ENCODE measurements at regions not wholly inside any gene's neighbourhood (a gene's known extent, or its start where the extent isn't known, plus 50 kb on each side); places are given as distances from the start of the nearest gene placed in this dataset.
"Not testable (repeated sequence)": the region's sequence is repeated elsewhere in the genome, so short reads cannot be mapped to it uniquely, and the experiment has no call there.

- Mint-ChIP-seq H3K4me3 (no peak overlapping the region), H3K27me3 (no peaks in the 10 kb centered on the region), H3K4me1 (no peaks in the 10 kb centered on the region), H3K9me3 (no peaks in the 10 kb centered on the region), H3K27ac (no peak overlapping the region)
- ATAC-seq (no peak), DNase-seq (no peak)
Observed at GRCh38 chr18:14964406-14964805, 216.4 kb downstream of the ANKRD30B start.

GRCh38 chr18:14964976-14965375 is 217.0 kb downstream of the ANKRD30B start:
- DNase-seq, H3K4me1 Mint-ChIP-seq, H3K4me3 Mint-ChIP-seq, H3K9me3 Mint-ChIP-seq, H3K27me3 Mint-ChIP-seq, H3K27ac Mint-ChIP-seq, ATAC-seq: not testable (repeated sequence)

GRCh38 chr18:14965553-14965952 is 217.6 kb downstream of the ANKRD30B start:
- DNase-seq (no peak), ATAC-seq (no peak)
- no peaks in the 10 kb centered on the region for H3K27me3 Mint-ChIP-seq
- no peak overlapping the region for H3K4me3 Mint-ChIP-seq
- no peaks in the 10 kb centered on the region for H3K4me1 Mint-ChIP-seq
- H3K9me3 Mint-ChIP-seq = no peaks in the 10 kb centered on the region
- H3K27ac Mint-ChIP-seq = no peak overlapping the region

GRCh38 chr18:14967246-14967645 is 219.3 kb downstream of the ANKRD30B start:
- not testable (repeated sequence) for ATAC-seq, H3K9me3 Mint-ChIP-seq, H3K27me3 Mint-ChIP-seq

GRCh38 chr18:14969500-14969899 is 221.5 kb downstream of the ANKRD30B start:
- Mint-ChIP-seq H3K27ac (no peak overlapping the region), H3K4me3 (no peak overlapping the region), H3K9me3 (no peaks in the 10 kb centered on the region), H3K27me3 (peaks cover 10% of the 10 kb centered on the region), H3K4me1 (no peaks in the 10 kb centered on the region)
- ATAC-seq (no peak), DNase-seq (no peak)

More at GRCh38 chr18:14967246-14967645, 219.3 kb downstream of the ANKRD30B start:
- H3K27ac Mint-ChIP-seq, H3K4me1 Mint-ChIP-seq, H3K4me3 Mint-ChIP-seq, DNase-seq: not testable (repeated sequence)

- ATAC-seq (no peak), DNase-seq (no peak)
- Mint-ChIP-seq H3K27me3 (peaks cover 10% of the 10 kb centered on the region), H3K27ac (no peak overlapping the region), H3K4me1 (no peaks in the 10 kb centered on the region), H3K9me3 (no peaks in the 10 kb centered on the region), H3K4me3 (no peak overlapping the region)
Observed at GRCh38 chr18:14970027-14970426, 222.1 kb downstream of the ANKRD30B start.

GRCh38 chr18:14971461-14972185 is 223.7 kb downstream of the ANKRD30B start:
- no peak for ATAC-seq
- no peak for DNase-seq
- H3K27me3 Mint-ChIP-seq = peaks cover 10% of the 10 kb centered on the region
- no peaks in the 10 kb centered on the region for H3K4me1 Mint-ChIP-seq
- no peak overlapping the region for H3K4me3 Mint-ChIP-seq
- no peaks in the 10 kb centered on the region for H3K9me3 Mint-ChIP-seq
- H3K27ac Mint-ChIP-seq = no peak overlapping the region

- not testable (repeated sequence) for H3K4me1 Mint-ChIP-seq, ATAC-seq, DNase-seq, H3K27ac Mint-ChIP-seq, H3K4me3 Mint-ChIP-seq, H3K9me3 Mint-ChIP-seq
- peaks cover 22% of the 10 kb centered on the region for H3K27me3 Mint-ChIP-seq
Observed at GRCh38 chr18:14973421-14973820, 225.4 kb downstream of the ANKRD30B start.

- no peak for ATAC-seq
- Mint-ChIP-seq H3K9me3 (no peaks in the 10 kb centered on the region), H3K4me3 (no peak overlapping the region), H3K27me3 (peaks cover 22% of the 10 kb centered on the region), H3K27ac (no peak overlapping the region), H3K4me1 (no peaks in the 10 kb centered on the region)
- DNase-seq = no peak
Observed at GRCh38 chr18:14974088-14974487, 226.1 kb downstream of the ANKRD30B start.

- no peaks in the 10 kb centered on the region for H3K9me3 Mint-ChIP-seq
- no peak overlapping the region for H3K27ac Mint-ChIP-seq
- H3K27me3 Mint-ChIP-seq = peaks cover 22% of the 10 kb centered on the region
- H3K4me3 Mint-ChIP-seq = no peak overlapping the region
- H3K4me1 Mint-ChIP-seq = no peaks in the 10 kb centered on the region
- ATAC-seq = no peak
- DNase-seq = no peak
Observed at GRCh38 chr18:14974576-14974975, 226.6 kb downstream of the ANKRD30B start.

- Mint-ChIP-seq H3K27me3 (peaks cover 22% of the 10 kb centered on the region), H3K4me3 (no peak overlapping the region), H3K27ac (peak overlapping the region in 1 of 2 donors; percentile 63), H3K9me3 (no peaks in the 10 kb centered on the region), H3K4me1 (no peaks in the 10 kb centered on the region)
- ATAC-seq (no peak), DNase-seq (no peak)
Observed at GRCh38 chr18:14975431-14975830, 227.5 kb downstream of the ANKRD30B start.

GRCh38 chr18:14976736-14977430 is 228.9 kb downstream of the ANKRD30B start:
- Mint-ChIP-seq H3K27ac (peak overlapping the region in 1 of 2 donors; percentile 87), H3K4me3 (no peak overlapping the region), H3K4me1 (no peaks in the 10 kb centered on the region), H3K27me3 (peaks cover 22% of the 10 kb centered on the region), H3K9me3 (no peaks in the 10 kb centered on the region)
- ATAC-seq (no peak), DNase-seq (no peak)

- peaks cover 22% of the 10 kb centered on the region for H3K27me3 Mint-ChIP-seq
- no peak overlapping the region for H3K27ac Mint-ChIP-seq
- H3K4me3 Mint-ChIP-seq = no peak overlapping the region
- no peaks in the 10 kb centered on the region for H3K9me3 Mint-ChIP-seq
- DNase-seq = no peak
- no peaks in the 10 kb centered on the region for H3K4me1 Mint-ChIP-seq
- ATAC-seq = no peak
Observed at GRCh38 chr18:14978191-14978590, 230.2 kb downstream of the ANKRD30B start.

- ATAC-seq (no peak), DNase-seq (peak in 1 of 2 donors; percentile 35)
- no peaks in the 10 kb centered on the region for H3K9me3 Mint-ChIP-seq
- peaks cover 15% of the 10 kb centered on the region for H3K27me3 Mint-ChIP-seq
- no peak overlapping the region for H3K27ac Mint-ChIP-seq
- no peak overlapping the region for H3K4me3 Mint-ChIP-seq
- H3K4me1 Mint-ChIP-seq = no peaks in the 10 kb centered on the region
Observed at GRCh38 chr18:14978962-14979535, 231.1 kb downstream of the ANKRD30B start.

- no peaks in the 10 kb centered on the region for H3K9me3 Mint-ChIP-seq
- ATAC-seq (no peak), DNase-seq (no peak)
- no peaks in the 10 kb centered on the region for H3K4me1 Mint-ChIP-seq
- no peak overlapping the region for H3K27ac Mint-ChIP-seq
- no peak overlapping the region for H3K4me3 Mint-ChIP-seq
- H3K27me3 Mint-ChIP-seq = peaks cover 11% of the 10 kb centered on the region
Observed at GRCh38 chr18:14979875-14980274, 231.9 kb downstream of the ANKRD30B start.

- not testable (repeated sequence) for ATAC-seq, H3K4me3 Mint-ChIP-seq, H3K4me1 Mint-ChIP-seq, H3K9me3 Mint-ChIP-seq, DNase-seq, H3K27me3 Mint-ChIP-seq, H3K27ac Mint-ChIP-seq
Observed at GRCh38 chr18:14984531-14984930, 236.6 kb downstream of the ANKRD30B start.

Measured in stimulated activated naive CD8-positive, alpha-beta T cell treated with anti-CD3 and anti-CD28 coated beads, Interleukin-15, amount 100 ng/mL, for 72 hours (primary cell).